H1 (cell line): ENCODE measurements at regions not wholly inside any gene's neighbourhood (a gene's known extent, or its start where the extent isn't known, plus 50 kb on each side); places are given as distances from the start of the nearest gene placed in this dataset.

Source experiments
- NANOG ChIP-seq: IDR thresholded peaks from 2 replicates; pipeline ENCODE4 v1.6.1; 2011; ENCODE audit warnings: low read length, low read depth, mild to moderate bottlenecking, inconsistent platforms; ENCODE audit not compliant: insufficient read depth, poor library complexity, severe bottlenecking

- TF ChIP-seq NANOG, result no peak
- TF ChIP-seq, all 59 proteins: peak for 0
Observed at GRCh38 chr1:57712846-57713245, 289.0 kb upstream of the DAB1 start (continued).
